ENCODE measurements at regions not wholly inside any gene's neighbourhood (a gene's known extent, or its start where the extent isn't known, plus 50 kb on each side); places are given as distances from the start of the nearest gene placed in this dataset.

GRCh38 chr11:104462341-104462740, 298.4 kb upstream of the PDGFD start:
- H3K4me3 ChIP-seq (ENCODE audit: low read depth, low read length) = no peak overlapping the region
- no peak for TF ChIP-seq CTCF (IDR thresholded peaks at IDR 0.05; ENCODE audit: low read depth, low read length, missing control alignments)
- in situ Hi-C loops (cut with HindIII; ENCODE audit: low sequenced_read_pairs) = loop anchor here (10.0 kb wide), 1 partner anchor 58 kb away; no protein-coding TSS in a partner anchor
- peak; percentile 4 for DNase-seq (ENCODE audit: low read depth)

- DNase-seq (ENCODE audit: low read depth) = no peak
- TF ChIP-seq CTCF (IDR thresholded peaks at IDR 0.05; ENCODE audit: low read depth, low read length, missing control alignments) = no peak
- H3K4me3 ChIP-seq (ENCODE audit: low read depth, low read length) = no peak overlapping the region
- in situ Hi-C loops (cut with HindIII; ENCODE audit: low sequenced_read_pairs) = no loop called here
Observed at GRCh38 chr11:104451197-104451893, 287.4 kb upstream of the PDGFD start.

- peak; percentile 11 for DNase-seq (ENCODE audit: low read depth)
- TF ChIP-seq CTCF (IDR thresholded peaks at IDR 0.05; ENCODE audit: low read depth, low read length, missing control alignments) = no peak
- H3K4me3 ChIP-seq (ENCODE audit: low read depth, low read length) = no peak overlapping the region
- in situ Hi-C loops (cut with HindIII; ENCODE audit: low sequenced_read_pairs) = no loop called here
Observed at GRCh38 chr11:104443387-104443786, 279.4 kb upstream of the PDGFD start.

GRCh38 chr11:104442321-104442720, 278.4 kb upstream of the PDGFD start:
- H3K4me3 ChIP-seq (ENCODE audit: low read depth, low read length) = no peak overlapping the region
- DNase-seq (ENCODE audit: low read depth) = no peak
- TF ChIP-seq CTCF (IDR thresholded peaks at IDR 0.05; ENCODE audit: low read depth, low read length, missing control alignments) = no peak
- in situ Hi-C loops (cut with HindIII; ENCODE audit: low sequenced_read_pairs) = no loop called here

GRCh38 chr11:104435494-104435893, 271.5 kb upstream of the PDGFD start:
- H3K4me3 ChIP-seq (ENCODE audit: low read depth, low read length) = no peak overlapping the region
- no peak for TF ChIP-seq CTCF (IDR thresholded peaks at IDR 0.05; ENCODE audit: low read depth, low read length, missing control alignments)
- in situ Hi-C loops (cut with HindIII; ENCODE audit: low sequenced_read_pairs) = no loop called here
- no peak for DNase-seq (ENCODE audit: low read depth)

GRCh38 chr11:104433751-104434150, 269.8 kb upstream of the PDGFD start:
- in situ Hi-C loops (cut with HindIII; ENCODE audit: low sequenced_read_pairs) = no loop called here
- TF ChIP-seq CTCF (IDR thresholded peaks at IDR 0.05; ENCODE audit: low read depth, low read length, missing control alignments) = no peak
- no peak for DNase-seq (ENCODE audit: low read depth)
- no peak overlapping the region for H3K4me3 ChIP-seq (ENCODE audit: low read depth, low read length)
